GOT3 (cell line): ENCODE measurements at regions not wholly inside any gene's neighbourhood (a gene's known extent, or its start where the extent isn't known, plus 50 kb on each side); places are given as distances from the start of the nearest gene placed in this dataset.

Experiments
- DNase-seq: peaks from one replicate; lab custom pipeline; 2025; ENCODE audit warnings: mixed read lengths; lab: John Stamatoyannopoulos, UW

GRCh38 chr16:73569266-73569980 lies 521.5 kb upstream of the ZFHX3 start:
- no peak for DNase-seq

- DNase-seq: no peak
These were observed 520.8 kb upstream of the ZFHX3 start for GRCh38 chr16:73568769-73569168.

- DNase-seq: no peak
These were observed 518.0 kb upstream of the ZFHX3 start for GRCh38 chr16:73565925-73566324.

GRCh38 chr16:73565263-73565662 lies 517.3 kb upstream of the ZFHX3 start:
- DNase-seq: no peak

- DNase-seq: no peak
These were observed 515.8 kb upstream of the ZFHX3 start for GRCh38 chr16:73563709-73564108.

- no peak for DNase-seq
These were observed 512.6 kb upstream of the ZFHX3 start for GRCh38 chr16:73560497-73560896.

GRCh38 chr16:73558219-73558618 lies 510.3 kb upstream of the ZFHX3 start:
- DNase-seq: no peak

- no peak for DNase-seq
These were observed 506.2 kb upstream of the ZFHX3 start for GRCh38 chr16:73553941-73554660.

GRCh38 chr16:73549984-73550631 lies 502.2 kb upstream of the ZFHX3 start:
- DNase-seq: no peak

GRCh38 chr16:73547552-73548403 lies 499.9 kb upstream of the ZFHX3 start:
- no peak for DNase-seq

- no peak for DNase-seq
These were observed 498.5 kb upstream of the ZFHX3 start for GRCh38 chr16:73546341-73546845.

- no peak for DNase-seq
These were observed 497.8 kb upstream of the ZFHX3 start for GRCh38 chr16:73545755-73546154.

- DNase-seq: no peak
These were observed 497.4 kb upstream of the ZFHX3 start for GRCh38 chr16:73545290-73545689.

GRCh38 chr16:73544826-73545225 lies 496.9 kb upstream of the ZFHX3 start:
- DNase-seq: no peak

GRCh38 chr16:73543970-73544599 lies 496.2 kb upstream of the ZFHX3 start:
- DNase-seq: no peak

GRCh38 chr16:73543331-73543969 lies 495.5 kb upstream of the ZFHX3 start:
- DNase-seq: no peak

GRCh38 chr16:73542885-73543284 lies 495.0 kb upstream of the ZFHX3 start:
- DNase-seq: no peak

GRCh38 chr16:73537921-73538320 lies 490.0 kb upstream of the ZFHX3 start:
- DNase-seq: no peak

GRCh38 chr16:73536931-73537330 lies 489.0 kb upstream of the ZFHX3 start:
- no peak for DNase-seq

- no peak for DNase-seq
These were observed 483.1 kb upstream of the ZFHX3 start for GRCh38 chr16:73531021-73531420.

- no peak for DNase-seq
These were observed 482.6 kb upstream of the ZFHX3 start for GRCh38 chr16:73530529-73530928.
